NB4 (cell line): ENCODE measurements at regions not wholly inside any gene's neighbourhood (a gene's known extent, or its start where the extent isn't known, plus 50 kb on each side); places are given as distances from the start of the nearest gene placed in this dataset.

Source experiments
- MYC ChIP-seq: IDR thresholded peaks from 2 replicates; pipeline ENCODE4 v1.6.1; 2011; ENCODE audit warnings: low read depth, low read length
- POLR2A ChIP-seq: IDR thresholded peaks from 2 replicates; pipeline ENCODE4 v1.6.1; 2011; ENCODE audit warnings: mild to moderate bottlenecking; ENCODE audit not compliant: insufficient read length; ENCODE audit errors: extremely low read depth
- TF ChIP-seq, protein P1 (sequence below): IDR thresholded peaks from one replicate; pipeline ENCODE4 v1.5.1; 2012; ENCODE audit warnings: low read depth, low read length

DNA sequence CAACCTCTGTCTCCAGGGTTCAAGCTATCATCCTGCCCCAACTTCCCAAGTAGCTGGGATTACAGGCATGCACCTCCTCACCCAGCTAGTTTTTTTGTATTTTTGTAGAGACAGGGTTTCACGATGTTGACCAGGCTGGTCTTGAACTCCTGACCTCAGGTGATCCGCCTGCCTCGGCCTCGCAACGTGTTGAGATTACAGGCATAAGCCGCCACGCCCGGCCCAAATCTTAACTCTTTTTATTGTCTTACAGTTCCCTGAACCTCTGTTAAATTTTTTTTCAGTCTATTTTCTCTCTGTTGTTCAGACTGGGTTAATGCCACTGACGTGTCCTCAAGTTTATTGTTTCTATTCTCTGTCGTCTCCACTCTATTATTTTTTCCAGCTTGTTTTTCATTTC, 115.8 kb upstream of the UBE3A start:
- TF ChIP-seq, protein P1, sequence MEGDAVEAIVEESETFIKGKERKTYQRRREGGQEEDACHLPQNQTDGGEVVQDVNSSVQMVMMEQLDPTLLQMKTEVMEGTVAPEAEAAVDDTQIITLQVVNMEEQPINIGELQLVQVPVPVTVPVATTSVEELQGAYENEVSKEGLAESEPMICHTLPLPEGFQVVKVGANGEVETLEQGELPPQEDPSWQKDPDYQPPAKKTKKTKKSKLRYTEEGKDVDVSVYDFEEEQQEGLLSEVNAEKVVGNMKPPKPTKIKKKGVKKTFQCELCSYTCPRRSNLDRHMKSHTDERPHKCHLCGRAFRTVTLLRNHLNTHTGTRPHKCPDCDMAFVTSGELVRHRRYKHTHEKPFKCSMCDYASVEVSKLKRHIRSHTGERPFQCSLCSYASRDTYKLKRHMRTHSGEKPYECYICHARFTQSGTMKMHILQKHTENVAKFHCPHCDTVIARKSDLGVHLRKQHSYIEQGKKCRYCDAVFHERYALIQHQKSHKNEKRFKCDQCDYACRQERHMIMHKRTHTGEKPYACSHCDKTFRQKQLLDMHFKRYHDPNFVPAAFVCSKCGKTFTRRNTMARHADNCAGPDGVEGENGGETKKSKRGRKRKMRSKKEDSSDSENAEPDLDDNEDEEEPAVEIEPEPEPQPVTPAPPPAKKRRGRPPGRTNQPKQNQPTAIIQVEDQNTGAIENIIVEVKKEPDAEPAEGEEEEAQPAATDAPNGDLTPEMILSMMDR, result no peak
- TF ChIP-seq POLR2A, result no peak
- no peak for TF ChIP-seq MYC
